ENCODE measurements at regions not wholly inside any gene's neighbourhood (a gene's known extent, or its start where the extent isn't known, plus 50 kb on each side); places are given as distances from the start of the nearest gene placed in this dataset.

- Histone ChIP-seq H2BK120ac (replicated peaks; ENCODE audit: low read depth, low read length) (no peak overlapping the region), H3K36me3 (ENCODE audit: control insufficient read depth in 2 of 4, insufficient read depth in 4 of 4, low read length in 3 of 4) (no peaks in the 10 kb centered on the region), H2BK5ac (ENCODE audit: low read depth, low read length) (no peak overlapping the region), H3K56ac (replicated peaks; ENCODE audit: insufficient read length, low read depth, low read length) (no peak overlapping the region), H3K4me1 (replicated peaks in 1 of 4; ENCODE audit: control insufficient read depth in 3 of 4, insufficient read depth in 4 of 4, low read length in 3 of 4) (peaks cover 0 to 3% (median 1%) of the 10 kb centered on the region in 4 experiments; a peak in 2 of 7 replicates), H2BK20ac (ENCODE audit: low read length) (no peak overlapping the region), H3K79me1 (ENCODE audit: low read depth, low read length) (no peaks in the 10 kb centered on the region), H3K9ac (replicated peaks in 1 of 4; ENCODE audit: extremely low read depth in 1 of 4, low read depth in 3 of 4, low read length in 3 of 4) (no peak overlapping the region), H2BK12ac (ENCODE audit: low read depth, low read length) (no peak overlapping the region), H2BK15ac (ENCODE audit: low read length) (no peak overlapping the region), H3K4me2 (ENCODE audit: insufficient read depth in 1 of 2, low read depth in 2 of 2, low read length in 2 of 2) (no peak overlapping the region), H2AFZ (ENCODE audit: low read length) (no peak overlapping the region), H3K14ac (ENCODE audit: insufficient read length) (no peak overlapping the region), H4K20me1 (replicated peaks in 1 of 2; ENCODE audit: control insufficient read depth in 1 of 2, insufficient read depth in 2 of 2, low read length in 2 of 2) (peaks cover 0 to 2% of the 10 kb centered on the region in 2 experiments), H3K18ac (ENCODE audit: extremely low read depth, low read length) (no peak overlapping the region), H3K27ac (ENCODE audit: low read depth, low read length) (no peak overlapping the region), H3K79me2 (ENCODE audit: control insufficient read depth in 1 of 2, insufficient read depth in 2 of 2, low read length in 2 of 2) (no peaks in the 10 kb centered on the region), H3K9me3 (ENCODE audit: insufficient read depth in 2 of 2, low read depth in 1 of 2, low read length in 1 of 2) (peaks cover 0 to 12% of the 10 kb centered on the region in 2 experiments; a peak in 2 of 4 replicates), H3K23ac (ENCODE audit: insufficient read length) (no peak overlapping the region), H4K5ac (ENCODE audit: insufficient read length, low read depth, low read length) (no peak overlapping the region), H3K4me3 (ENCODE audit: extremely low read depth in 1 of 4, insufficient read depth in 2 of 4, low read depth in 3 of 4, low read length in 4 of 4) (no peak overlapping the region), H3K23me2 (ENCODE audit: low read depth, low read length) (no peaks in the 10 kb centered on the region), H3K27me3 (replicated peaks in 1 of 4; ENCODE audit: control insufficient read depth in 3 of 4, extremely low read depth in 1 of 4, insufficient read depth in 3 of 4, low read length in 3 of 4) (peaks cover 0 to 10% (median 4%) of the 10 kb centered on the region in 4 experiments; a peak in 3 of 7 replicates), H2AK5ac (ENCODE audit: low read depth, low read length) (no peak overlapping the region), H4K91ac (replicated peaks; ENCODE audit: insufficient read length, low read length) (no peak overlapping the region), H4K8ac (ENCODE audit: extremely low read depth, insufficient read depth, low read length) (no peak overlapping the region), H3K4ac (replicated peaks; ENCODE audit: insufficient read length, low read depth, low read length) (no peak overlapping the region)
- FAIRE-seq (no peak), DNase-seq (ENCODE audit: low read depth in 1 of 2, low spot score in 2 of 2) (no peak)
- ChIA-PET POLR2A (ENCODE audit: partially characterized antibody) (no interaction called here), CTCF (ENCODE audit: partially characterized antibody) (interaction anchor here (0.9 to 3.4 kb wide), 4 partner anchors 10 to 145 kb away, joined by 3 to 15 read pairs (median 9); no protein-coding TSS in a partner anchor)
- TF ChIP-seq CREB1 (IDR thresholded peaks at IDR 0.05) (no peak), POLR2A (IDR thresholded peaks at IDR 0.05; ENCODE audit: control extremely low read depth in 1 of 2, low read depth in 2 of 2, low read length in 2 of 2) (no peak), SP2 (IDR thresholded peaks at IDR 0.05; ENCODE audit: low read length) (no peak), HDAC6 (IDR thresholded peaks at IDR 0.05; ENCODE audit: low read depth, low read length) (no peak), EP300 (IDR thresholded peaks at IDR 0.05; ENCODE audit: borderline replicate concordance in 1 of 2, low read depth in 2 of 2, low read length in 2 of 2) (no peak)
Observed at GRCh38 chr2:120531365-120531764, 185.4 kb downstream of the INHBB start.
